ENCODE measurements at regions not wholly inside any gene's neighbourhood (a gene's known extent, or its start where the extent isn't known, plus 50 kb on each side); places are given as distances from the start of the nearest gene placed in this dataset.

DNA sequence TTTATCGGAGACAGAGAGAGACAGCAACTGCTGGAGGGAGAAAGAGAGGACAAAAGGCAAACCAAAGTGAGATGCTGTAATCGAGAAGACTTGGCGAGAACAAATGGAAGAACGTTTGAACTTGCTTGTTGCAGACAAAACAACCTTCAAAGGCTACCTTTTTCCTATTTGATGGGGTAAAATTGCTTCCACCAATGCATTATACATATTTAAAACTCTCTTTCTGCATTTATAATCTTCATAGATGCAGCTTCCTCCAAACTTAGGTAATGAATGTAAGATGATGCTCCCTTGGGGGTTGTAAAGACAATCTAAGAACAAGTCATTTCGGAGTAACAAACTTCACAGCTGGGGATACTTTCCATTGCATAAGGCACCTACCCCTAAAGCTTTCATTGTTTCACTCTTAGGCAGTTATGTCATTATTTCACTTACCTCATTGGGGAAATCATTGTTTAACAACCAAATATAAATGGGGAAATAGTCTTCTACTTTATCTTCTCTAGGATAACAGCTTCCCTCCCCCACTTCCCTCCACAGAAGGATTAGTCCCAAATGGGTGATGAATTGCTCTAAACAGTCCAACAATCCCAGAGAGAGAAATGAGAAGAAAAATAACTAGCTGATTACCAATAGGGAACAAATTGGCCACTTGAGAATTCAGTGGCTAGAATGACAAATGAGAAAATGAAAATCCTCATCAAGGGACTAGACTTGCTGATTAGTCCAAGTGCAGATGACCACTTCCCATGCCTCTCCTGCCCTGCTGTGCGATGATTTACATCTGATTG lies 269.8 kb upstream of the ADAMTS9 start (continued):
- TF ChIP-seq, protein P1, sequence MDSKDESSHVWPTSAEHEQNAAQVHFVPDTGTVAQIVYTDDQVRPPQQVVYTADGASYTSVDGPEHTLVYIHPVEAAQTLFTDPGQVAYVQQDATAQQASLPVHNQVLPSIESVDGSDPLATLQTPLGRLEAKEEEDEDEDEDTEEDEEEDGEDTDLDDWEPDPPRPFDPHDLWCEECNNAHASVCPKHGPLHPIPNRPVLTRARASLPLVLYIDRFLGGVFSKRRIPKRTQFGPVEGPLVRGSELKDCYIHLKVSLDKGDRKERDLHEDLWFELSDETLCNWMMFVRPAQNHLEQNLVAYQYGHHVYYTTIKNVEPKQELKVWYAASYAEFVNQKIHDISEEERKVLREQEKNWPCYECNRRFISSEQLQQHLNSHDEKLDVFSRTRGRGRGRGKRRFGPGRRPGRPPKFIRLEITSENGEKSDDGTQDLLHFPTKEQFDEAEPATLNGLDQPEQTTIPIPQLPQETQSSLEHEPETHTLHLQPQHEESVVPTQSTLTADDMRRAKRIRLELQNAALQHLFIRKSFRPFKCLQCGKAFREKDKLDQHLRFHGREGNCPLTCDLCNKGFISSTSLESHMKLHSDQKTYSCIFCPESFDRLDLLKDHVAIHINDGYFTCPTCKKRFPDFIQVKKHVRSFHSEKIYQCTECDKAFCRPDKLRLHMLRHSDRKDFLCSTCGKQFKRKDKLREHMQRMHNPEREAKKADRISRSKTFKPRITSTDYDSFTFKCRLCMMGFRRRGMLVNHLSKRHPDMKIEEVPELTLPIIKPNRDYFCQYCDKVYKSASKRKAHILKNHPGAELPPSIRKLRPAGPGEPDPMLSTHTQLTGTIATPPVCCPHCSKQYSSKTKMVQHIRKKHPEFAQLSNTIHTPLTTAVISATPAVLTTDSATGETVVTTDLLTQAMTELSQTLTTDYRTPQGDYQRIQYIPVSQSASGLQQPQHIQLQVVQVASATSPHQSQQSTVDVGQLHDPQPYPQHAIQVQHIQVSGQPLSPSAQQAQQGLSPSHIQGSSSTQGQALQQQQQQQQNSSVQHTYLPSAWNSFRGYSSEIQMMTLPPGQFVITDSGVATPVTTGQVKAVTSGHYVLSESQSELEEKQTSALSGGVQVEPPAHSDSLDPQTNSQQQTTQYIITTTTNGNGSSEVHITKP (tag by site-specific recombination; IDR thresholded peaks at IDR 0.05), result peak; percentile 62; the same call in 1 of the 2 replicates
- no peak for TF ChIP-seq ZNF433 (tag by site-specific recombination; IDR thresholded peaks at IDR 0.05; ENCODE audit: low read depth)
- TF ChIP-seq ZNF138 (tag by site-specific recombination; IDR thresholded peaks at IDR 0.05; ENCODE audit: borderline replicate concordance), result no peak
- TF ChIP-seq ZNF24 (tag by site-specific recombination; IDR thresholded peaks at IDR 0.05), result peak; percentile 79
- TF ChIP-seq, protein P2, sequence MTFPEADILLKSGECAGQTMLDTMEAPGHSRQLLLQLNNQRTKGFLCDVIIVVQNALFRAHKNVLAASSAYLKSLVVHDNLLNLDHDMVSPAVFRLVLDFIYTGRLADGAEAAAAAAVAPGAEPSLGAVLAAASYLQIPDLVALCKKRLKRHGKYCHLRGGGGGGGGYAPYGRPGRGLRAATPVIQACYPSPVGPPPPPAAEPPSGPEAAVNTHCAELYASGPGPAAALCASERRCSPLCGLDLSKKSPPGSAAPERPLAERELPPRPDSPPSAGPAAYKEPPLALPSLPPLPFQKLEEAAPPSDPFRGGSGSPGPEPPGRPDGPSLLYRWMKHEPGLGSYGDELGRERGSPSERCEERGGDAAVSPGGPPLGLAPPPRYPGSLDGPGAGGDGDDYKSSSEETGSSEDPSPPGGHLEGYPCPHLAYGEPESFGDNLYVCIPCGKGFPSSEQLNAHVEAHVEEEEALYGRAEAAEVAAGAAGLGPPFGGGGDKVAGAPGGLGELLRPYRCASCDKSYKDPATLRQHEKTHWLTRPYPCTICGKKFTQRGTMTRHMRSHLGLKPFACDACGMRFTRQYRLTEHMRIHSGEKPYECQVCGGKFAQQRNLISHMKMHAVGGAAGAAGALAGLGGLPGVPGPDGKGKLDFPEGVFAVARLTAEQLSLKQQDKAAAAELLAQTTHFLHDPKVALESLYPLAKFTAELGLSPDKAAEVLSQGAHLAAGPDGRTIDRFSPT (tag by site-specific recombination; IDR thresholded peaks at IDR 0.05), result peak; percentile 78
- 0 out of 2 replicates have a peak, but pooled peaks have one; percentile 34 for TF ChIP-seq ZBTB17 (tag by site-specific recombination; IDR thresholded peaks at IDR 0.05)
- peak; percentile 94 for TF ChIP-seq GLIS1 (tag by site-specific recombination; IDR thresholded peaks at IDR 0.05)
- TF ChIP-seq ZNF843 (tag by site-specific recombination; IDR thresholded peaks at IDR 0.05), result peak; percentile 39; the same call in 1 of the 2 replicates

DNA sequence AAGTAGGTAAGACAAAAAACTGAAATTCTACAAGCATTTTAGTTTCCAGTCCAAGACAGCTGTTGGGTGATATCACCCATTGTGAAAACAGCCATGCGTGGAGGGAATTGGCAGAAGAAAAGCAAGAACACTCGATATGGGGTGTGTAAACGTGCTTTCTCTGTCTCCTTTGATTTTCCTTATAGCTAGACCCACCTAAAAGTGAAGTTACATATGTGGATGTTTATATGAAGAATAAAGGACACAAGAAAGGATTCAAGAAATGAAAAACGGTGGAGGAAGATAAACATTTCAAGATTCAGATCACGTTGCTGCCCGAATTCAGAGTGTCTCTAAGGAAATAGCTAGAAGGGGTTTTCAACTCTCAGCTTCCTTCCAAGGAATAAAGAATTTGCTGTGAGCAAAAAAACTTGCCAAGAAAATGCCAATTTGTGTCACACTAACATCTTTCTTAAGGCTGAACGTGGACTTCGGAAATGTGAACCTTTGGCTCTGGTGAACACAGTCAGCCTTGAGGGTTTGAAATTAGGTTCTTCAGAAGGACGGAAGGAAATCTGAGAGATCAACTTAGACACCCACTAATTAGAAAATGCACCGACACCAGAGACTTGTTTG lies 269.0 kb upstream of the ADAMTS9 start:
- H3K27ac ChIP-seq (ENCODE audit: extremely low read depth, low read depth, low read length), result no peak overlapping the region
- H3K36me3 ChIP-seq (ENCODE audit: control insufficient read depth in 2 of 2, insufficient read depth in 1 of 2, low read length in 2 of 2), result no peaks in the 10 kb centered on the region
- no peak overlapping the region for H3K4me3 ChIP-seq (ENCODE audit: low read depth, low read length)
- POLR2A ChIA-PET, result no interaction called here
- CTCF ChIA-PET, result no interaction called here
- TF ChIP-seq ZBTB20 (tag by site-specific recombination; IDR thresholded peaks at IDR 0.05) (no peak), ZNF112 (tag by site-specific recombination; IDR thresholded peaks at IDR 0.05) (no peak), ZNF660 (tag by site-specific recombination; IDR thresholded peaks at IDR 0.05) (no peak), ZNF2 (tag by site-specific recombination; IDR thresholded peaks at IDR 0.05) (no peak), ZFHX2 (tag by site-specific recombination; conservative IDR thresholded peaks at IDR 0.05) (no peak), MYNN (tag by site-specific recombination; IDR thresholded peaks at IDR 0.05; ENCODE audit: borderline replicate concordance) (no peak), ZBTB48 (tag by site-specific recombination; IDR thresholded peaks at IDR 0.05) (no peak), ZNF473 (tag by site-specific recombination; IDR thresholded peaks at IDR 0.05) (no peak), ZSCAN23 (tag by site-specific recombination; IDR thresholded peaks at IDR 0.05) (no peak), KLF10 (tag by site-specific recombination; IDR thresholded peaks at IDR 0.05) (no peak), ZNF174 (tag by site-specific recombination; IDR thresholded peaks at IDR 0.05) (no peak), KLF8 (tag by site-specific recombination; IDR thresholded peaks at IDR 0.05) (no peak), SP2 (tag by site-specific recombination; IDR thresholded peaks at IDR 0.05) (no peak)
- TF ChIP-seq, protein P3, sequence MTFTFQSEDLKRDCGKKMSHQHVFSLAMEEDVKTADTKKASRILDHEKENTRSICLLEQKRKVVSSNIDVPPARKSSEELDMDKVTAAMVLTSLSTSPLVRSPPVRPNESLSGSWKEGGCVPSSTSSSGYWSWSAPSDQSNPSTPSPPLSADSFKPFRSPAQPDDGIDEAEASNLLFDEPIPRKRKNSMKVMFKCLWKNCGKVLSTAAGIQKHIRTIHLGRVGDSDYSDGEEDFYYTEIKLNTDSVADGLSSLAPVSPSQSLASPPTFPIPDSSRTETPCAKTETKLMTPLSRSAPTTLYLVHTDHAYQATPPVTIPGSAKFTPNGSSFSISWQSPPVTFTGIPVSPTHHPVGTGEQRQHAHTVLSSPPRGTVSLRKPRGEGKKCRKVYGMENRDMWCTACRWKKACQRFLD (tag by site-specific recombination; IDR thresholded peaks at IDR 0.05), result no peak
- TF ChIP-seq, protein P4, sequence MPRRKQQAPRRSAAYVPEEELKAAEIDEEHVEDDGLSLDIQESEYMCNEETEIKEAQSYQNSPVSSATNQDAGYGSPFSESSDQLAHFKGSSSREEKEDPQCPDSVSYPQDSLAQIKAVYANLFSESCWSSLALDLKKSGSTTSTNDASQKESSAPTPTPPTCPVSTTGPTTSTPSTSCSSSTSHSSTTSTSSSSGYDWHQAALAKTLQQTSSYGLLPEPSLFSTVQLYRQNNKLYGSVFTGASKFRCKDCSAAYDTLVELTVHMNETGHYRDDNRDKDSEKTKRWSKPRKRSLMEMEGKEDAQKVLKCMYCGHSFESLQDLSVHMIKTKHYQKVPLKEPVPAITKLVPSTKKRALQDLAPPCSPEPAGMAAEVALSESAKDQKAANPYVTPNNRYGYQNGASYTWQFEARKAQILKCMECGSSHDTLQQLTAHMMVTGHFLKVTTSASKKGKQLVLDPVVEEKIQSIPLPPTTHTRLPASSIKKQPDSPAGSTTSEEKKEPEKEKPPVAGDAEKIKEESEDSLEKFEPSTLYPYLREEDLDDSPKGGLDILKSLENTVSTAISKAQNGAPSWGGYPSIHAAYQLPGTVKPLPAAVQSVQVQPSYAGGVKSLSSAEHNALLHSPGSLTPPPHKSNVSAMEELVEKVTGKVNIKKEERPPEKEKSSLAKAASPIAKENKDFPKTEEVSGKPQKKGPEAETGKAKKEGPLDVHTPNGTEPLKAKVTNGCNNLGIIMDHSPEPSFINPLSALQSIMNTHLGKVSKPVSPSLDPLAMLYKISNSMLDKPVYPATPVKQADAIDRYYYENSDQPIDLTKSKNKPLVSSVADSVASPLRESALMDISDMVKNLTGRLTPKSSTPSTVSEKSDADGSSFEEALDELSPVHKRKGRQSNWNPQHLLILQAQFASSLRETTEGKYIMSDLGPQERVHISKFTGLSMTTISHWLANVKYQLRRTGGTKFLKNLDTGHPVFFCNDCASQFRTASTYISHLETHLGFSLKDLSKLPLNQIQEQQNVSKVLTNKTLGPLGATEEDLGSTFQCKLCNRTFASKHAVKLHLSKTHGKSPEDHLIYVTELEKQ (tag by site-specific recombination; IDR thresholded peaks at IDR 0.05; ENCODE audit: borderline replicate concordance), result no peak
- H3K9me3 ChIP-seq (ENCODE audit: control insufficient read depth, insufficient read depth, low read depth, low read length), result no peaks in the 10 kb centered on the region
- peaks cover 6% of the 10 kb centered on the region for H3K4me1 ChIP-seq (ENCODE audit: control insufficient read depth, insufficient read depth, low read length)

All from HEK293 (cell line).